ENCODE measurements at regions not wholly inside any gene's neighbourhood (a gene's known extent, or its start where the extent isn't known, plus 50 kb on each side); places are given as distances from the start of the nearest gene placed in this dataset.
"Not testable (repeated sequence)": the region's sequence is repeated elsewhere in the genome, so short reads cannot be mapped to it uniquely, and the experiment has no call there.

DNA sequence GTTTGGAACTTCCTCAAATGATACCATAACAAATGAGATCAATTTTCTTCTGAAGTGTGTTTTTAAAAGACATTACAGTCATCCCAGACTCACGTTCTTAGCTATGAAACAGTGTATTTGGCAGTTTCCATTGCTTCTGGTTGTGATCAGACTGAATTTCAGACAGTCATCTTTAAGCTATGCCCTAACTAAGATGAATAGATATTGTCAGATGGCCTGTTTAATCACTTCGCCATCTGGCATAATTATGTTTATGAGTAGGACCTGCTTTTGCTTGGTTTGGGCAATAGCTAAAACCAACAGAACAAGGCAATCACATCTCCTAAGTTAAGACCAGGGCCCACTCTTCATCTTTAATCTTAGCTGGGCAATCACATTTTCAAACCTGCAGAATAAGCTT lies 313.1 kb downstream of the SV2B start:
- Histone ChIP-seq H3K27me3 (replicated peaks; ENCODE audit: control insufficient read depth, insufficient read depth, low read length) (no peaks in the 10 kb centered on the region), H3K36me3 (ENCODE audit: control insufficient read depth, insufficient read depth, low read length) (no peaks in the 10 kb centered on the region), H3K4me3 (replicated peaks; ENCODE audit: low read depth, low read length) (no peak overlapping the region)
- TF ChIP-seq, protein P1, sequence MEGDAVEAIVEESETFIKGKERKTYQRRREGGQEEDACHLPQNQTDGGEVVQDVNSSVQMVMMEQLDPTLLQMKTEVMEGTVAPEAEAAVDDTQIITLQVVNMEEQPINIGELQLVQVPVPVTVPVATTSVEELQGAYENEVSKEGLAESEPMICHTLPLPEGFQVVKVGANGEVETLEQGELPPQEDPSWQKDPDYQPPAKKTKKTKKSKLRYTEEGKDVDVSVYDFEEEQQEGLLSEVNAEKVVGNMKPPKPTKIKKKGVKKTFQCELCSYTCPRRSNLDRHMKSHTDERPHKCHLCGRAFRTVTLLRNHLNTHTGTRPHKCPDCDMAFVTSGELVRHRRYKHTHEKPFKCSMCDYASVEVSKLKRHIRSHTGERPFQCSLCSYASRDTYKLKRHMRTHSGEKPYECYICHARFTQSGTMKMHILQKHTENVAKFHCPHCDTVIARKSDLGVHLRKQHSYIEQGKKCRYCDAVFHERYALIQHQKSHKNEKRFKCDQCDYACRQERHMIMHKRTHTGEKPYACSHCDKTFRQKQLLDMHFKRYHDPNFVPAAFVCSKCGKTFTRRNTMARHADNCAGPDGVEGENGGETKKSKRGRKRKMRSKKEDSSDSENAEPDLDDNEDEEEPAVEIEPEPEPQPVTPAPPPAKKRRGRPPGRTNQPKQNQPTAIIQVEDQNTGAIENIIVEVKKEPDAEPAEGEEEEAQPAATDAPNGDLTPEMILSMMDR (IDR thresholded peaks at IDR 0.05; ENCODE audit: insufficient read depth, low read length, poor library complexity, severe bottlenecking): no peak
- no peak for DNase-seq (ENCODE audit: extremely low read depth, insufficient read length)

DNA sequence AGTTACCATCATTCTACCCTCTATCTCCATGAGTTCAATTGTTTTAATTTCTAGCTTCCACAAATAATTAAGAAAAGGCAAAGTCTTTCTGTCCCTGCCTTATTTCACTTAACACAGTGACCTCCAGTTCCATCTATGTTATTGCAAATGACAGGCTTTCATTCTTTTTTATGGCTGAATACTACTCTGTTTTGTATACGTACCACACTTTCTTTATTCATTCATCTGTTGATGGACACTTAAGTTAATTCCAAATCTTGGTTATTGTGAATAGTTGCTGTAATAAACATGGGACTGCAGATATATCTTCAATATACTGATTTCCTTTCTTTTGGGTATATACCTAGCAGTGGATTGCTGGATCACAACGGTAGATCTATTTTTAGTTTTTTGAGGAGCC lies 314.1 kb downstream of the SV2B start:
- TF ChIP-seq, protein P1 (IDR thresholded peaks at IDR 0.05; ENCODE audit: insufficient read depth, low read length, poor library complexity, severe bottlenecking): no peak
- no peak for DNase-seq (ENCODE audit: extremely low read depth, insufficient read length)

DNA sequence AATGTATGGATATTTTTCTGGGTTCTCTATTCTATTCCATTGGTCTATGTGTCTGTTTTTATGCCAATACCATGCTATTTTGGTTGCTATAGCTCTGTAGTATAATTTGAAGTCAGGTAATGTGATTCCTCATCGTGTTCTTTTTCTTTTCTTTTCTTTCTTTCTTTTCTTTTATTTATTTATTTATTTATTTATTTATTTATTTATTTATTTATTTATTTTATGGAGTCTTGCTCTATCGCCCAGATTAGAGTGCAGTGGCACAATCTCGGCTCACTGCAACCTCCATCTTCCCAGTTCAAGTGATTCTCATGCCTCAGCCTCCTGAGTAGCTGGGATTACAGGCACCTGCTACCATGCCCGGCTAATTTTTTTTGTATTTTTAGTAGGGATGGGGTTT lies 315.2 kb downstream of the SV2B start:
- H3K36me3 ChIP-seq (ENCODE audit: control insufficient read depth, insufficient read depth, low read length); DNase-seq (ENCODE audit: extremely low read depth, insufficient read length); H3K4me3 ChIP-seq (replicated peaks; ENCODE audit: low read depth, low read length); H3K27me3 ChIP-seq (replicated peaks; ENCODE audit: control insufficient read depth, insufficient read depth, low read length): not testable (repeated sequence)

More for the DNA sequence above, 314.1 kb downstream of the SV2B start:
- H3K27me3 ChIP-seq (replicated peaks; ENCODE audit: control insufficient read depth, insufficient read depth, low read length): no peaks in the 10 kb centered on the region
- no peak overlapping the region for H3K4me3 ChIP-seq (replicated peaks; ENCODE audit: low read depth, low read length)
- no peaks in the 10 kb centered on the region for H3K36me3 ChIP-seq (ENCODE audit: control insufficient read depth, insufficient read depth, low read length)

DNA sequence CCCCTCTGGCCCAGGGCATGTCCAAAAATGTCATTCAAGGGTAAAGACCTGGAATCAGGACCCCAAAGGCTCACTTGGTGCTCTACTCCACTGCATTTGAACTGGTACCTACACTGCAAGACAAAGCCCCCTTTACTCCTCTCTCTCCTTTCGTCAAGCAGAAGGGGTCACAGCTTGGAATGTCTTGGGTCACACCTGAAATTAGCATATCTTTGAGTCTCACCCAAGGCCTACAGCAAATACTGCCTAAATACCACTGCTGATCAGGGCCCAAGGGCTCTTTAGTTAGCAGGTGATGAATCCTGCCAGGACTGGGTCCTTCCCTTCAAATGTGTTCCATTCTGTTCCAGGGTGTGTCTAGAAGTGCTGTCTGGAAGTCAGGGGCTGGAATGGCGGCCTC lies 320.6 kb downstream of the SV2B start:
- Histone ChIP-seq H3K36me3 (ENCODE audit: control insufficient read depth, insufficient read depth, low read length) (no peaks in the 10 kb centered on the region), H3K4me3 (replicated peaks; ENCODE audit: low read depth, low read length) (no peak overlapping the region), H3K27me3 (replicated peaks; ENCODE audit: control insufficient read depth, insufficient read depth, low read length) (no peaks in the 10 kb centered on the region)
- no peak for DNase-seq (ENCODE audit: extremely low read depth, insufficient read length)
- TF ChIP-seq, protein P1 (IDR thresholded peaks at IDR 0.05; ENCODE audit: insufficient read depth, low read length, poor library complexity, severe bottlenecking): no peak

DNA sequence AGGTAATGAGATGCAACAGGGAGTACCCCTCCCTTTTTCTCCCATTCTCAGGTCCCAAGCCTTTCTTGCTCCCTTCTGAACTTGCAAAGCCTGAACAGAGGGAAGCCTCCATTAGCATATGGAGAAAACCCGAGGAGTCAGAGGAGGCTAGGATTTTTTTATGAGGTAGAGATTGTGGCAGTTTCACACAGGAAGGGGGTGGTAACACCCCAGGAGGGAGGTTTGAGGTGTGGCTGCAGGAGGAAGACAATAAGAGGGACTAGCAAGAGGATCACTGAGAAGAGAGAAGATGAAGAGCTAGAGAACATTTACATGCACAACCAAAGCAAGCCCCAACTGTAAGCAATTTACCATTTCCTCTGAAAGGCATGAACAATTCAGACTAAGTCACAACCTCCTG lies 322.7 kb downstream of the SV2B start:
- Histone ChIP-seq H3K4me3 (replicated peaks; ENCODE audit: low read depth, low read length) (no peak overlapping the region), H3K36me3 (ENCODE audit: control insufficient read depth, insufficient read depth, low read length) (no peaks in the 10 kb centered on the region), H3K27me3 (replicated peaks; ENCODE audit: control insufficient read depth, insufficient read depth, low read length) (no peaks in the 10 kb centered on the region)
- TF ChIP-seq, protein P1 (IDR thresholded peaks at IDR 0.05; ENCODE audit: insufficient read depth, low read length, poor library complexity, severe bottlenecking): no peak
- no peak for DNase-seq (ENCODE audit: extremely low read depth, insufficient read length)

DNA sequence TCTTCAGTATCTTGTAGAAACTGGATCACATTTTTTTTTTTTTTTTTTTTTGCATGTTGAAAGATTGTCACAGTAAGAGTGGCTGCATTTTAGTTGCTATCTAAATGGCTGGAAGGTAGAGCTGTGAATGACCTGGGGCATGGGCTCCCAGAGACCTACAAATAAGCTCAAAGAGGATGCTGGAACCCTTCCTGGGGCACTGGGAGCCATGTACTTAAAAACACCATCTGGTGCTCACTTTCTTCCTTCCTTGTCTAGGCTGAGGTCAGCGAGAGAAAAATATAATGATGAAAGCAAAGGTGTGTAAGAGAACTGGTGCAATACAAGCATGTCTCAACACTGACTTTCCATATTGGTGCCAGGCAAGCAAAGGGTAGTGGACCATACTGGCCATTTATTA lies 323.9 kb downstream of the SV2B start:
- H3K4me3 ChIP-seq (replicated peaks; ENCODE audit: low read depth, low read length): no peak overlapping the region
- TF ChIP-seq, protein P1 (IDR thresholded peaks at IDR 0.05; ENCODE audit: insufficient read depth, low read length, poor library complexity, severe bottlenecking): no peak
- no peaks in the 10 kb centered on the region for H3K36me3 ChIP-seq (ENCODE audit: control insufficient read depth, insufficient read depth, low read length)
- H3K27me3 ChIP-seq (replicated peaks; ENCODE audit: control insufficient read depth, insufficient read depth, low read length): no peaks in the 10 kb centered on the region
- DNase-seq (ENCODE audit: extremely low read depth, insufficient read length): no peak

Measured in GM06990 (cell line).